ENCODE measurements at regions not wholly inside any gene's neighbourhood (a gene's known extent, or its start where the extent isn't known, plus 50 kb on each side); places are given as distances from the start of the nearest gene placed in this dataset.

GRCh38 chr4:60195256-60195655 lies 1004.9 kb upstream of the ADGRL3 start:
- Histone ChIP-seq H3K4me3 (ENCODE audit: extremely low read depth, insufficient read depth, low read length, poor library complexity, severe bottlenecking) (no peak overlapping the region), H3K9me3 (ENCODE audit: control insufficient read depth, low read length) (no peaks in the 10 kb centered on the region), H3K36me3 (ENCODE audit: control insufficient read depth, insufficient read depth, low read length) (no peaks in the 10 kb centered on the region), H3K4me1 (ENCODE audit: control insufficient read depth, insufficient read depth, low read length, poor library complexity, severe bottlenecking) (no peaks in the 10 kb centered on the region), H3K27ac (ENCODE audit: low read depth, low read length, severe bottlenecking) (no peak overlapping the region)
- WGBS, 2 experiments (ENCODE audit: insufficient coverage in 2 of 2): 77 to 80% methylated on average over 2 of the region's 2 CpGs

- WGBS, 2 experiments (ENCODE audit: insufficient coverage in 2 of 2): 17% methylated on average over 2 of the region's 3 CpGs; no CpG with 5 or more reads in 1 of the 2 experiments
- Histone ChIP-seq H3K4me3 (ENCODE audit: extremely low read depth, insufficient read depth, low read length, poor library complexity, severe bottlenecking) (no peak overlapping the region), H3K4me1 (ENCODE audit: control insufficient read depth, insufficient read depth, low read length, poor library complexity, severe bottlenecking) (no peaks in the 10 kb centered on the region), H3K27ac (ENCODE audit: low read depth, low read length, severe bottlenecking) (no peak overlapping the region), H3K36me3 (ENCODE audit: control insufficient read depth, insufficient read depth, low read length) (no peaks in the 10 kb centered on the region), H3K9me3 (ENCODE audit: control insufficient read depth, low read length) (no peaks in the 10 kb centered on the region)
Measured at GRCh38 chr4:60201052-60201673, 999.0 kb upstream of the ADGRL3 start.

GRCh38 chr4:60209588-60209987 lies 990.5 kb upstream of the ADGRL3 start:
- Histone ChIP-seq H3K4me1 (ENCODE audit: control insufficient read depth, insufficient read depth, low read length, poor library complexity, severe bottlenecking) (no peaks in the 10 kb centered on the region), H3K27ac (ENCODE audit: low read depth, low read length, severe bottlenecking) (no peak overlapping the region), H3K36me3 (ENCODE audit: control insufficient read depth, insufficient read depth, low read length) (no peaks in the 10 kb centered on the region), H3K9me3 (ENCODE audit: control insufficient read depth, low read length) (peaks cover 8% of the 10 kb centered on the region), H3K4me3 (ENCODE audit: extremely low read depth, insufficient read depth, low read length, poor library complexity, severe bottlenecking) (no peak overlapping the region)
- WGBS, 2 experiments (ENCODE audit: insufficient coverage in 2 of 2): 60 to 82% methylated on average over 1 of the region's 1 CpG

GRCh38 chr4:60215906-60216305 lies 984.2 kb upstream of the ADGRL3 start:
- no peak overlapping the region for H3K27ac ChIP-seq (ENCODE audit: low read depth, low read length, severe bottlenecking)
- no peaks in the 10 kb centered on the region for H3K36me3 ChIP-seq (ENCODE audit: control insufficient read depth, insufficient read depth, low read length)
- no peaks in the 10 kb centered on the region for H3K4me1 ChIP-seq (ENCODE audit: control insufficient read depth, insufficient read depth, low read length, poor library complexity, severe bottlenecking)
- H3K4me3 ChIP-seq (ENCODE audit: extremely low read depth, insufficient read depth, low read length, poor library complexity, severe bottlenecking): no peak overlapping the region
- H3K9me3 ChIP-seq (ENCODE audit: control insufficient read depth, low read length): no peaks in the 10 kb centered on the region
- no CpG with 5 or more reads among the region's 2 CpGs for WGBS, 2 experiments (ENCODE audit: insufficient coverage in 2 of 2)

GRCh38 chr4:60216752-60217151 lies 983.4 kb upstream of the ADGRL3 start:
- WGBS, 2 experiments (ENCODE audit: insufficient coverage in 2 of 2): 100% methylated on average over 1 of the region's 1 CpG; no CpG with 5 or more reads in 1 of the 2 experiments
- Histone ChIP-seq H3K9me3 (ENCODE audit: control insufficient read depth, low read length) (no peaks in the 10 kb centered on the region), H3K36me3 (ENCODE audit: control insufficient read depth, insufficient read depth, low read length) (no peaks in the 10 kb centered on the region), H3K27ac (ENCODE audit: low read depth, low read length, severe bottlenecking) (no peak overlapping the region), H3K4me3 (ENCODE audit: extremely low read depth, insufficient read depth, low read length, poor library complexity, severe bottlenecking) (no peak overlapping the region), H3K4me1 (ENCODE audit: control insufficient read depth, insufficient read depth, low read length, poor library complexity, severe bottlenecking) (no peaks in the 10 kb centered on the region)

GRCh38 chr4:60221866-60222265 lies 978.3 kb upstream of the ADGRL3 start:
- no peaks in the 10 kb centered on the region for H3K9me3 ChIP-seq (ENCODE audit: control insufficient read depth, low read length)

GRCh38 chr4:60223208-60223923 lies 976.8 kb upstream of the ADGRL3 start:
- Histone ChIP-seq H3K9me3 (ENCODE audit: control insufficient read depth, low read length) (no peaks in the 10 kb centered on the region), H3K27ac (ENCODE audit: low read depth, low read length, severe bottlenecking) (no peak overlapping the region), H3K36me3 (ENCODE audit: control insufficient read depth, insufficient read depth, low read length) (no peaks in the 10 kb centered on the region), H3K4me1 (ENCODE audit: control insufficient read depth, insufficient read depth, low read length, poor library complexity, severe bottlenecking) (no peaks in the 10 kb centered on the region), H3K4me3 (ENCODE audit: extremely low read depth, insufficient read depth, low read length, poor library complexity, severe bottlenecking) (no peak overlapping the region)
- WGBS, 2 experiments (ENCODE audit: insufficient coverage in 2 of 2): 94 to 100% methylated on average over 2 of the region's 3 CpGs

More at GRCh38 chr4:60221866-60222265, 978.3 kb upstream of the ADGRL3 start:
- H3K4me3 ChIP-seq (ENCODE audit: extremely low read depth, insufficient read depth, low read length, poor library complexity, severe bottlenecking): no peak overlapping the region
- no peak overlapping the region for H3K27ac ChIP-seq (ENCODE audit: low read depth, low read length, severe bottlenecking)
- H3K4me1 ChIP-seq (ENCODE audit: control insufficient read depth, insufficient read depth, low read length, poor library complexity, severe bottlenecking): no peaks in the 10 kb centered on the region
- 100% methylated on average over 2 of the region's 5 CpGs; no CpG with 5 or more reads in 1 of the 2 experiments for WGBS, 2 experiments (ENCODE audit: insufficient coverage in 2 of 2)
- no peaks in the 10 kb centered on the region for H3K36me3 ChIP-seq (ENCODE audit: control insufficient read depth, insufficient read depth, low read length)

- Histone ChIP-seq H3K4me1 (ENCODE audit: control insufficient read depth, insufficient read depth, low read length, poor library complexity, severe bottlenecking) (no peaks in the 10 kb centered on the region), H3K36me3 (ENCODE audit: control insufficient read depth, insufficient read depth, low read length) (no peaks in the 10 kb centered on the region), H3K27ac (ENCODE audit: low read depth, low read length, severe bottlenecking) (no peak overlapping the region), H3K4me3 (ENCODE audit: extremely low read depth, insufficient read depth, low read length, poor library complexity, severe bottlenecking) (no peak overlapping the region), H3K9me3 (ENCODE audit: control insufficient read depth, low read length) (no peaks in the 10 kb centered on the region)
- 96 to 100% methylated on average over 2 of the region's 4 CpGs for WGBS, 2 experiments (ENCODE audit: insufficient coverage in 2 of 2)
Measured at GRCh38 chr4:60241866-60242265, 958.3 kb upstream of the ADGRL3 start.

GRCh38 chr4:60249784-60250183 lies 950.3 kb upstream of the ADGRL3 start:
- Histone ChIP-seq H3K36me3 (ENCODE audit: control insufficient read depth, insufficient read depth, low read length) (no peaks in the 10 kb centered on the region), H3K9me3 (ENCODE audit: control insufficient read depth, low read length) (no peaks in the 10 kb centered on the region), H3K4me3 (ENCODE audit: extremely low read depth, insufficient read depth, low read length, poor library complexity, severe bottlenecking) (no peak overlapping the region), H3K4me1 (ENCODE audit: control insufficient read depth, insufficient read depth, low read length, poor library complexity, severe bottlenecking) (no peaks in the 10 kb centered on the region), H3K27ac (ENCODE audit: low read depth, low read length, severe bottlenecking) (no peak overlapping the region)
- no CpG with 5 or more reads among the region's 1 CpG for whole genome bisulfite sequencing, 2 experiments (ENCODE audit: insufficient coverage in 2 of 2)

GRCh38 chr4:60250657-60251056 lies 949.5 kb upstream of the ADGRL3 start:
- no peaks in the 10 kb centered on the region for H3K4me1 ChIP-seq (ENCODE audit: control insufficient read depth, insufficient read depth, low read length, poor library complexity, severe bottlenecking)
- WGBS, 2 experiments (ENCODE audit: insufficient coverage in 2 of 2): 80 to 100% methylated on average over 1 of the region's 1 CpG

GRCh38 chr4:60259781-60260180 lies 940.3 kb upstream of the ADGRL3 start:
- H3K4me1 ChIP-seq (ENCODE audit: control insufficient read depth, insufficient read depth, low read length, poor library complexity, severe bottlenecking): no peaks in the 10 kb centered on the region
- H3K36me3 ChIP-seq (ENCODE audit: control insufficient read depth, insufficient read depth, low read length): no peaks in the 10 kb centered on the region
- H3K9me3 ChIP-seq (ENCODE audit: control insufficient read depth, low read length): no peaks in the 10 kb centered on the region
- no peak overlapping the region for H3K27ac ChIP-seq (ENCODE audit: low read depth, low read length, severe bottlenecking)
- no CpG with 5 or more reads among the region's 5 CpGs for WGBS, 2 experiments (ENCODE audit: insufficient coverage in 2 of 2)
- H3K4me3 ChIP-seq (ENCODE audit: extremely low read depth, insufficient read depth, low read length, poor library complexity, severe bottlenecking): no peak overlapping the region

More at GRCh38 chr4:60250657-60251056, 949.5 kb upstream of the ADGRL3 start:
- H3K9me3 ChIP-seq (ENCODE audit: control insufficient read depth, low read length): no peaks in the 10 kb centered on the region
- H3K4me3 ChIP-seq (ENCODE audit: extremely low read depth, insufficient read depth, low read length, poor library complexity, severe bottlenecking): no peak overlapping the region
- no peak overlapping the region for H3K27ac ChIP-seq (ENCODE audit: low read depth, low read length, severe bottlenecking)
- no peaks in the 10 kb centered on the region for H3K36me3 ChIP-seq (ENCODE audit: control insufficient read depth, insufficient read depth, low read length)

Data from mesodermal cell (in vitro differentiated cells).